ENCODE measurements at regions not wholly inside any gene's neighbourhood (a gene's known extent, or its start where the extent isn't known, plus 50 kb on each side); places are given as distances from the start of the nearest gene placed in this dataset.

DNA sequence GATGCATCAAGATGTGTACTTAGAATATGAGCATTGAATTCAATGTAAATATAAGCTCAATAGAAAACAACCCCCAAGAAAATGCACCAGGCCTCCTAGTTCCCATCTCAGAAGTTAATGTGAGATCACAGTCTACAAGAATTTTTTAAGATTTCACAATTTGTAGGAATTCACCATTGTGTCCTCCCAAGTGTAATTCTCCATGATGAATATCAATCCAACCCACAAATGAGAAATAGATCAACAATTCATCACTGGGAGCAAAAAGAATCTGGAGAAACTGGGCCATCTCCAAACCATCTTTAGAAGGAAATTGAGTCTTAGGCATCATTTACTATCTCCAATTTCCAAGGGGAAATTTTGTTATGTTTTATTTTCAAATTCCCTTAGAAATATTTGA, 310.5 kb upstream of the GOT2 start:
- no peak for TF ChIP-seq CTCF (IDR thresholded peaks at IDR 0.05; ENCODE audit: low read depth, low read length, missing control alignments)
- Histone ChIP-seq H3K4me3 (ENCODE audit: low read depth, low read length) (no peak overlapping the region), H3K27me3 (replicated peaks) (no peaks in the 10 kb centered on the region), H3K27ac (no peak overlapping the region), H3K36me3 (replicated peaks) (no peaks in the 10 kb centered on the region)
- DNase-seq, result no peak
- in situ Hi-C loops (cut with HindIII; ENCODE audit: low pct_ligation_motif_present, low sequenced_read_pairs), result no loop called here

DNA sequence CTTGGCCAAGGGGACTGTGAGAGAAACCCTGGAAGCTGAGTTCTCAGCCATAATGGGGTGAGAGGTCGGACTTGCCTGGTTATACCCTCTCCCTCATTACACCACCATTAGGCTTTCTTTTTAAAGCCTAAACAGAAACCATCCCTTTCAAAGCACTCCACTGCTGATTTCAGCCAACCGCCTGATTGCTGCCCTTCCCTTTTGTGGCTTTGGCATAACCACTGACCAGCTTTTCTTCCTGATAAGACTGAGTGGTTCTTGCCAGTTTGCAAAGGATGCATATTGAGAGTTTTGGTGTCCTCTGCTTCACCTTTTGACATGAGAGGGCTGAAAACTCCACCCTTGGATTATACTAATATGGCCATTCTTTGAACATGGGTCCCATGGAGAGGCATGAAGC, 308.2 kb upstream of the GOT2 start:
- Histone ChIP-seq H3K4me3 (ENCODE audit: low read depth, low read length) (no peak overlapping the region), H3K27ac (no peak overlapping the region), H3K27me3 (replicated peaks) (no peaks in the 10 kb centered on the region), H3K36me3 (replicated peaks) (no peaks in the 10 kb centered on the region)
- in situ Hi-C loops (cut with HindIII; ENCODE audit: low pct_ligation_motif_present, low sequenced_read_pairs), result no loop called here
- TF ChIP-seq CTCF (IDR thresholded peaks at IDR 0.05; ENCODE audit: low read depth, low read length, missing control alignments), result no peak
- no peak for DNase-seq

DNA sequence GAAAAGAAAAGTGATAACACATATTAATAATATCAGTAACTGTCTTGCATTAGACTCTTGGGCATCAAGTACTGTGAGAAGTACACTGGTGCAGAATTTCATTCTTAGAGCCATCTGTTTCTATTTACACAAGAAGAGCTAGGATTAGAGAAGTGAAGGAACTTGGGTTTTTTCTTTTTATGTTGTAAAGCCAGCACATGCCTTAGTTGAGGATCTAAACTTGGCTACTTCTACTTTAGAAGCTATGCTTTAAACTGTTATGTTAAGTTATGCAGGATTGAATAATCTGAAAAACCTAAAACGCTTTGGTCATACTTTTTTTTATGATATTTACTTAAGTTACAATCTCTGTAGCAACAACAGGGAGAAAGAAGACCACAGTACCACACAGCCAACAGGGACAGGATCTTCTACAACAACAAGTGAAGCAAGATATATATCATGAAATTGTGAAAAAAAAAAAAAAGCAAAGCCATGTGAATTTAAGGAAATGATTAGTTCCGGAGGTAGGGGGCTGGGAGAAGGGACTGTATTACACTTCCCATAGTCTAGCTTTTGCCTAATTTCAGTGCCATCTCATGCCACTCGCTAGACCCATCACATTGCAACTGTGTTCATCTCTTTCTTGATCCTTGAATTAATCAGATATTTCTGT, 305.1 kb upstream of the GOT2 start:
- TF ChIP-seq CTCF (IDR thresholded peaks at IDR 0.05; ENCODE audit: low read depth, low read length, missing control alignments), result no peak
- no peak overlapping the region for H3K4me3 ChIP-seq (ENCODE audit: low read depth, low read length)
- H3K27ac ChIP-seq, result no peak overlapping the region
- no peaks in the 10 kb centered on the region for H3K36me3 ChIP-seq (replicated peaks)
- in situ Hi-C loops (cut with HindIII; ENCODE audit: low pct_ligation_motif_present, low sequenced_read_pairs), result no loop called here
- H3K27me3 ChIP-seq (replicated peaks), result no peaks in the 10 kb centered on the region
- no peak for DNase-seq

GRCh38 chr16:59030923-59031485, 296.9 kb upstream of the GOT2 start:
- no peak overlapping the region for H3K4me3 ChIP-seq (ENCODE audit: low read depth, low read length)
- no peak for DNase-seq
- H3K27ac ChIP-seq, result no peak overlapping the region
- in situ Hi-C loops (cut with HindIII; ENCODE audit: low pct_ligation_motif_present, low sequenced_read_pairs), result no loop called here
- no peak for TF ChIP-seq CTCF (IDR thresholded peaks at IDR 0.05; ENCODE audit: low read depth, low read length, missing control alignments)
- H3K27me3 ChIP-seq (replicated peaks), result no peaks in the 10 kb centered on the region
- H3K36me3 ChIP-seq (replicated peaks), result no peaks in the 10 kb centered on the region

DNA sequence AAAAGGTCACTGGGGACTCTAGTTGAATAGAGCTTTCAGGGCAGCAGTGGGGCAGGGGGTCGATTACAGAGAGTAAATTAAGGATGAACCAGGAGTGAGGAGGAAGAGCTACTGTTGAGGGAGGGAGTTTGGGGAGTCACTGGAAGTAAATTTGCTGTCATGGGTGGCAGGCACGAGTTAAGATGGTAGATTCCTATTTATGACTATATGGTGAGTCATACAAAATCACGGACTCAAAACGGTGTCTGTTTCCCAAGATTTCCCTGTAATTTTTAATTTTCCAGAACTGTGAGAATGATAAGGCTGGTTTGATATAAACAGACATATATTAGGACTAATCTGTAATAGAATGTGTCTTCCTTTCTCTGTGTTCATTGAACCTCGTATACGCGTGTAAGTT, 287.6 kb upstream of the GOT2 start:
- Histone ChIP-seq H3K36me3 (replicated peaks) (no peaks in the 10 kb centered on the region), H3K27me3 (replicated peaks) (no peaks in the 10 kb centered on the region), H3K27ac (no peak overlapping the region), H3K4me3 (ENCODE audit: low read depth, low read length) (no peak overlapping the region)
- no peak for DNase-seq
- in situ Hi-C loops (cut with HindIII; ENCODE audit: low pct_ligation_motif_present, low sequenced_read_pairs), result no loop called here
- TF ChIP-seq CTCF (IDR thresholded peaks at IDR 0.05; ENCODE audit: low read depth, low read length, missing control alignments), result no peak

DNA sequence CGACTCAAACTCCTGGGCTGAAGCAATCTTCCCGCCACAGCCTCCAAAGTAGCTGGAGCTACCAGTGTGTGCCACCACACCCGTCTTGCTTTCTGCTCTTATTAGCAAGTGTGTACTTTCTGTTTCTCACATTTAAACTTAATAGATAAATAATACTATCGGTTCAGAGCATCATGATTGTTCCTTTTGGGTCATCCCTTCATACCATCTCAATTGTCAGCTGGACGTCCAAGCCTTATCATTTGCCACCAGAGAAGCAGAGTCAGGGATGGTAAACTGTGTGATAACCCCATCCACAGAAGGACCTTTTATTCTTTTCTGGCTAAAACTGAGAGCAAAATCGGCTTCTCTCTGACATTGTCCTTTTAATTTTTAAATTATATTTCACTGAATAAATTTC, 279.8 kb upstream of the GOT2 start:
- Histone ChIP-seq H3K27me3 (replicated peaks) (no peaks in the 10 kb centered on the region), H3K27ac (no peak overlapping the region), H3K4me3 (ENCODE audit: low read depth, low read length) (no peak overlapping the region), H3K36me3 (replicated peaks) (no peaks in the 10 kb centered on the region)
- in situ Hi-C loops (cut with HindIII; ENCODE audit: low pct_ligation_motif_present, low sequenced_read_pairs), result no loop called here
- TF ChIP-seq CTCF (IDR thresholded peaks at IDR 0.05; ENCODE audit: low read depth, low read length, missing control alignments), result no peak
- no peak for DNase-seq
